CD4-positive, alpha-beta memory T cell (primary cell): ENCODE measurements at regions not wholly inside any gene's neighbourhood (a gene's known extent, or its start where the extent isn't known, plus 50 kb on each side); places are given as distances from the start of the nearest gene placed in this dataset.

Experiments
- CTCF ChIA-PET: fragments of 350-600 bp; sonication (Branson Sonifier 250); formaldehyde crosslinking; loops from one replicate; lab custom pipeline; 2021; ENCODE audit warnings: inconsistent platforms; ENCODE audit not compliant: partially characterized antibody; lab: Charles Lee
- POLR2A ChIA-PET: fragments of 350-600 bp; sonication (Branson Sonifier 250); formaldehyde crosslinking; loops from one replicate; lab custom pipeline; 2021; ENCODE audit not compliant: partially characterized antibody; lab: Charles Lee
- DNase-seq, 5 donors: peaks; one replicate each; pipeline versions ENCODE4 v3.0.0 to v3.0.0-alpha.2; 2020 to 2022; ENCODE audit warnings: mixed read lengths in 1 of 5
- H3K27ac ChIP-seq: one replicate; pipeline ENCODE4 v1.7.0; 2013; ENCODE audit warnings: low read depth, low read length
- H3K27me3 ChIP-seq: 2 replicates; pipeline ENCODE4 v1.7.0; 2013; ENCODE audit warnings: mild to moderate bottlenecking, low read length, moderate library complexity; ENCODE audit not compliant: insufficient read depth
- H3K36me3 ChIP-seq: 2 replicates; pipeline ENCODE4 v1.7.0; 2013; ENCODE audit warnings: mild to moderate bottlenecking, low read length, moderate library complexity; ENCODE audit not compliant: insufficient read depth
- H3K4me1 ChIP-seq: 2 replicates; pipeline ENCODE4 v1.7.0; 2013; ENCODE audit warnings: mild to moderate bottlenecking, low read length, moderate library complexity; ENCODE audit not compliant: insufficient read depth
- H3K4me3 ChIP-seq, 2 donors: one replicate each; pipeline ENCODE4 v1.7.0; 2013; ENCODE audit warnings: low read length in 2 of 2, mild to moderate bottlenecking in 1 of 2
- H3K9me3 ChIP-seq, 2 donors: one replicate each; pipeline ENCODE4 v1.7.0; 2013; ENCODE audit warnings: low read length in 2 of 2, control low read depth in 1 of 2; ENCODE audit not compliant: control insufficient read depth in 1 of 2
- H3K27ac Mint-ChIP-seq, 7 donors: one replicate each; pipeline ENCODE4 v1.8.0; 2020 to 2021; ENCODE audit warnings: mixed read lengths in 7 of 7, mild to moderate bottlenecking in 6 of 7, inconsistent platforms in 3 of 7, moderate library complexity in 3 of 7
- H3K27me3 Mint-ChIP-seq, 2 donors: one replicate each; pipeline ENCODE4 v1.8.0; 2020 to 2021; ENCODE audit warnings: mixed read lengths in 2 of 2
- H3K36me3 Mint-ChIP-seq, 2 donors: one replicate each; pipeline ENCODE4 v1.8.0; 2020 to 2021; ENCODE audit warnings: mixed read lengths in 2 of 2, inconsistent platforms in 1 of 2, mild to moderate bottlenecking in 1 of 2
- H3K4me1 Mint-ChIP-seq, 4 donors: one replicate each; pipeline ENCODE4 v1.8.0; 2020 to 2021; ENCODE audit warnings: mixed read lengths in 4 of 4, mild to moderate bottlenecking in 1 of 4
- H3K4me3 Mint-ChIP-seq, 8 donors: one replicate each; pipeline ENCODE4 v1.8.0; 2020 to 2021; ENCODE audit warnings: mixed read lengths in 8 of 8, mild to moderate bottlenecking in 7 of 8, moderate library complexity in 6 of 8, inconsistent platforms in 3 of 8
- H3K9me3 Mint-ChIP-seq, 8 donors: one replicate each; pipeline ENCODE4 v1.8.0; 2020 to 2021; ENCODE audit warnings: mixed read lengths in 8 of 8, mild to moderate bottlenecking in 5 of 8, inconsistent platforms in 3 of 8, moderate library complexity in 1 of 8
- intact Hi-C: fragments of 100-400 bp; cut with micrococcal nuclease; formaldehyde crosslinking; loops from one replicate; pipeline ENCODE4 v1.15.1; 2023

DNA sequence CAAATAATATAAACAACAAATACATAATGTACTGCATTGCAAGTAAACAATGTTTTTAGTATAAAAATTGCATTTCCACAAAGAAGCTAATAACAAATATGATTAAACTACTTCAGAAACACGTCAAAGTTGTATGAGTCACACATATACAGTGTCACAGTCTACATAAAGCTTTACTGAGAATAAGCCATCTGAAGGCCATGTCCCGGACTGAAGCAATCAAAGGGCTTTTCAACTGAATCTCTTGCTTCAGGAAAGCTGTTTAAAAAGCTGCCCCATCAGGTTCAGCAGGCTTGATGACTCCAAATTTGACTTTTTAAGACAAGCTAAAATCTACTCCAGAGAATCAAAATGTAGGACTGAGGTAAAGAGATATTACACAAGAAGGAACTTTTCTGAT, 1476.8 kb downstream of the ADGRL3 start:
- DNase-seq: no peak
- Histone ChIP-seq H3K4me3 (no peak overlapping the region), H3K9me3 (no peaks in the 10 kb centered on the region), H3K27me3 (no peaks in the 10 kb centered on the region), H3K36me3 (no peaks in the 10 kb centered on the region), H3K27ac (no peak overlapping the region), H3K4me1 (no peaks in the 10 kb centered on the region)
- intact Hi-C loops: no loop called here
- H3K4me1 Mint-ChIP-seq: no peaks in the 10 kb centered on the region
- H3K27me3 Mint-ChIP-seq: no peaks in the 10 kb centered on the region
- ChIA-PET CTCF (no interaction called here), POLR2A (no interaction called here)
- H3K9me3 Mint-ChIP-seq: peaks cover 0 to 13% (median 10%) of the 10 kb centered on the region in 8 donors
- no peak overlapping the region for H3K27ac Mint-ChIP-seq
- no peak overlapping the region for H3K4me3 Mint-ChIP-seq
- no peaks in the 10 kb centered on the region for H3K36me3 Mint-ChIP-seq

DNA sequence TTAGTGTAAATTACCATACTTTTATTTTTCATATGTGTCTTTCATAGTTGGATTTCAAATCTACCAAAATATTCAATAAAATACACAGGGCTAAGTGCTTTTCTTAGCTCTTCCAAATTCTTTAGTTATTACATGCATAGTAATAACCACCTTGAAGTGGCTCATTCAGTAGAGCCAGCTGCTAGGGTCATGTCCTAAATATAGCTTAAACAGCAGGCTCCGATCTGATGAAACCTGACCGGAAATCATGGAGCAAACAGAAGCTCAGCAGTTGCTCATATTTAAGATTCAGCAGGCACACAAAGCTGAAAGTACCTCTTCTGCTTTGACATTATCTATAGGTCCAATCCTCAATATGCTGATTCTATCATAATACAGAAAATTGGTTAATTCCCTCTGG, 1470.4 kb downstream of the ADGRL3 start:
- Mint-ChIP-seq H3K4me3 (no peak overlapping the region), H3K36me3 (no peaks in the 10 kb centered on the region), H3K4me1 (no peaks in the 10 kb centered on the region), H3K27me3 (no peaks in the 10 kb centered on the region), H3K27ac (no peak overlapping the region), H3K9me3 (peaks cover 0 to 19% (median 3%) of the 10 kb centered on the region in 8 donors)
- DNase-seq: no peak
- Histone ChIP-seq H3K36me3 (no peaks in the 10 kb centered on the region), H3K27me3 (no peaks in the 10 kb centered on the region), H3K9me3 (no peaks in the 10 kb centered on the region), H3K4me1 (no peaks in the 10 kb centered on the region), H3K27ac (no peak overlapping the region), H3K4me3 (no peak overlapping the region)
- ChIA-PET CTCF (no interaction called here), POLR2A (no interaction called here)
- intact Hi-C loops: no loop called here

DNA sequence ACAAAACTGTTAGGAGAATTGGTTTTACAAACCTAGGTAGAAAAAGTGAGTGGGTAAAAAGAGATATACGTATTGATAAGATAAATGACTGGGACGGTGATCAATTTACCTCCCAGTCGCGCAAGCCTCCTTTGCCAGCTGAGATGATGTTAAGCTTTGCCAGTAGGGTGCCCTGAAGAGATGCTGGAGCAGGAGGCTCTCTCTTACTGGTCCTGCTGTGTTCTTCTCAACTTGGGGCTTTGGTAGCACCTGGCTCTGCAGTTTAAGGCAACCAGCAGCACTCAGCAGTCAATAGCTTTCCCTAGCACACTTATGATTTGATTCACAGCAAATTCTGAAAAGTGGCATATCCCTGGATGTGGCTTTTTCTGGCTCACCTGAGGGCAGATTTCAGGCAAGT, 1461.7 kb downstream of the ADGRL3 start:
- Mint-ChIP-seq H3K36me3 (no peaks in the 10 kb centered on the region), H3K9me3 (peaks cover 0 to 21% (median 7%) of the 10 kb centered on the region in 8 donors), H3K27me3 (no peaks in the 10 kb centered on the region), H3K27ac (no peak overlapping the region), H3K4me1 (no peaks in the 10 kb centered on the region), H3K4me3 (no peak overlapping the region)
- H3K4me3 ChIP-seq: no peak overlapping the region
- peaks cover 0 to 3% of the 10 kb centered on the region in 2 donors for H3K9me3 ChIP-seq
- POLR2A ChIA-PET: no interaction called here
- no peaks in the 10 kb centered on the region for H3K36me3 ChIP-seq
- no peak for DNase-seq
- intact Hi-C loops: no loop called here
- no peaks in the 10 kb centered on the region for H3K27me3 ChIP-seq
- CTCF ChIA-PET: no interaction called here
- no peaks in the 10 kb centered on the region for H3K4me1 ChIP-seq
- no peak overlapping the region for H3K27ac ChIP-seq

DNA sequence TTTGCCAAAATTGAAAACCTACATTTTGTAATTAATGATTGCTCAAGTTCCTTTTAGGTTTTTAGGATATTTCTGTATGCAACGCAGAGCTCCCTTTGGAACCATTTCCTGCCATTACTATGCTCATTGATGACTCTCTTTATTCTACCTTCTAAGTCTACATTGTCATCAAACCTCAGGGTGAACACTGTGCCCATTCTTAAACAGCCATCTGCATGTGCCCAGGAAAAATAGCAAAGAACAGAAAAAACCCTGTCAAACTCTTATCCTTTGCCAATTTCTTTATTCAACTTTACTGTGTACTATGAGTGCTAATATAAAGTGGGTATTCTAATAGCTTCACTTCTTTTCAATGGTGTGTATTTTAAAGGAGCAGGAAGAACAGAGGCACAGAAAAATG, 1455.9 kb downstream of the ADGRL3 start:
- Histone ChIP-seq H3K9me3 (no peaks in the 10 kb centered on the region), H3K27me3 (no peaks in the 10 kb centered on the region), H3K4me1 (no peaks in the 10 kb centered on the region), H3K27ac (no peak overlapping the region), H3K36me3 (no peaks in the 10 kb centered on the region), H3K4me3 (no peak overlapping the region)
- no peak overlapping the region for H3K27ac Mint-ChIP-seq
- no peaks in the 10 kb centered on the region for H3K36me3 Mint-ChIP-seq
- POLR2A ChIA-PET: no interaction called here
- no peaks in the 10 kb centered on the region for H3K4me1 Mint-ChIP-seq
- H3K27me3 Mint-ChIP-seq: no peaks in the 10 kb centered on the region
- H3K9me3 Mint-ChIP-seq: peaks cover 0 to 20% (median 5%) of the 10 kb centered on the region in 8 donors
- H3K4me3 Mint-ChIP-seq: no peak overlapping the region
- no peak for DNase-seq
- CTCF ChIA-PET: no interaction called here
- intact Hi-C loops: no loop called here

DNA sequence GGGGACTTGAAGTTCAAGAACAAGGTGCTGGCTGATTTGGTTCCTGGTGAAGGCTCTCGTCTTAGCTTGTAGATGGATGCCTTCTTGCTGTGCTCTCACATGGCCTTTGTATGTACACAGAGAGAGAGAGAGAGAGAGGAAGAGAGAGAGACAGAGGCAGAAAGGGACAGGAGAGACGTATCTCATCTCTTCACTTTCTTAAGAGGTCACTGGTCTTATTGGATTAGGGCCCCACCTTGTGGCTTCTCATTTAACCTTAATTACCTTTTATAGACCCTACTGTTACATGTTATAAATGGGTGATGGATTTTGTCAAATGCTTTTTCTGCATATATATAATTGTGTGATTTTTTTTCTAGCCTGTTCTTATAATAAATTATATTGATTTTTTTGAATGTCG, 1444.2 kb downstream of the ADGRL3 start:
- no peak overlapping the region for H3K4me3 ChIP-seq
- intact Hi-C loops: no loop called here
- Mint-ChIP-seq H3K4me1 (no peaks in the 10 kb centered on the region), H3K27me3 (no peaks in the 10 kb centered on the region), H3K27ac (no peak overlapping the region), H3K4me3 (no peak overlapping the region), H3K9me3 (peaks cover 0 to 27% (median 15%) of the 10 kb centered on the region in 8 donors), H3K36me3 (no peaks in the 10 kb centered on the region)
- H3K9me3 ChIP-seq: no peaks in the 10 kb centered on the region
- no peaks in the 10 kb centered on the region for H3K27me3 ChIP-seq
- no peak for DNase-seq
- ChIA-PET CTCF (no interaction called here), POLR2A (no interaction called here)
- no peaks in the 10 kb centered on the region for H3K36me3 ChIP-seq
- H3K4me1 ChIP-seq: no peaks in the 10 kb centered on the region
- no peak overlapping the region for H3K27ac ChIP-seq

DNA sequence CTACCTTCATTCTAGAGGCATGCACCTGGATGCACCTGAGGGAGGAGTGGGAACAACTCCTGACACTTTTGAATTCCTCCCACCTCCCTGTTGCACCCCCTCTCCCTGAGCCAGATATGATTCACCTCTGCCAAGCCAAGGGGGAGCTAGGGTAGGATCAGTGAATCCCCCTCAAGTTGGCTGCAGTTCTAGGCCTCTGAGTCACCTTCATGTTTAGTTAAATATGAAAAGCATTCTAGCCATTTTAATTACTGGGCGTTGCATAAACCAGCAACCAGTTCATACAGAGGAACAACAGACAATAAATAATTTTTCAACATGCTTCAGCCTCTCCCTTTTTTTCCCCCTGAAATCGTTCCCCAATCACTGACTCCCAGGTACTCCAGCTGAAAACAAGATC, 1440.2 kb downstream of the ADGRL3 start:
- ChIA-PET CTCF (no interaction called here), POLR2A (no interaction called here)
- no peaks in the 10 kb centered on the region for H3K36me3 Mint-ChIP-seq
- H3K4me1 Mint-ChIP-seq: no peaks in the 10 kb centered on the region
- Histone ChIP-seq H3K27me3 (no peaks in the 10 kb centered on the region), H3K4me1 (no peaks in the 10 kb centered on the region), H3K36me3 (no peaks in the 10 kb centered on the region), H3K27ac (no peak overlapping the region), H3K9me3 (no peaks in the 10 kb centered on the region), H3K4me3 (no peak overlapping the region)
- intact Hi-C loops: no loop called here
- no peaks in the 10 kb centered on the region for H3K27me3 Mint-ChIP-seq
- no peak for DNase-seq
- no peak overlapping the region for H3K4me3 Mint-ChIP-seq
- peaks cover 0 to 18% (median 6%) of the 10 kb centered on the region in 8 donors for H3K9me3 Mint-ChIP-seq
- H3K27ac Mint-ChIP-seq: no peak overlapping the region

DNA sequence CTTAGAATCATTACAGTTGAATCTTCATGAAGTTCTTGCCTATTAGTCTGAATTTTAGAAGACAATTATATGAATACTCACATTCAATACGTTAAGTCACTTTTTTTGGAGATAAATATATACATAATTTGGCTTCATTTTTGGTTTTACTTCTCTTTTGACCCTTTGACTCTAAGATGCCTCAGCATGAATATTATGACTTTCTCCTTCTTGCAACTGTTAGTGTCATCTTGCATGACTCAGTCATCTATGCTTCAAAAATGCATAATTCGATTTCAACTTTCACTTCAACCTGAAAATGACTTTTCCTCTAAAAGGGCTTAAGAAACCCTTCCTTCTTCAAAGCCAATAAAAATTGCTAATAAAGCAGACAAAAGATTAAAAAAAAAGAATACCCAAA, 1427.5 kb downstream of the ADGRL3 start:
- Mint-ChIP-seq H3K9me3 (peaks cover 4 to 12% (median 8%) of the 10 kb centered on the region in 8 donors), H3K27me3 (no peaks in the 10 kb centered on the region), H3K36me3 (no peaks in the 10 kb centered on the region), H3K4me1 (no peaks in the 10 kb centered on the region), H3K27ac (no peak overlapping the region), H3K4me3 (no peak overlapping the region)
- ChIA-PET CTCF (no interaction called here), POLR2A (no interaction called here)
- Histone ChIP-seq H3K27ac (no peak overlapping the region), H3K36me3 (no peaks in the 10 kb centered on the region), H3K27me3 (no peaks in the 10 kb centered on the region), H3K9me3 (no peaks in the 10 kb centered on the region), H3K4me1 (no peaks in the 10 kb centered on the region), H3K4me3 (no peak overlapping the region)
- no peak for DNase-seq
- intact Hi-C loops: no loop called here

DNA sequence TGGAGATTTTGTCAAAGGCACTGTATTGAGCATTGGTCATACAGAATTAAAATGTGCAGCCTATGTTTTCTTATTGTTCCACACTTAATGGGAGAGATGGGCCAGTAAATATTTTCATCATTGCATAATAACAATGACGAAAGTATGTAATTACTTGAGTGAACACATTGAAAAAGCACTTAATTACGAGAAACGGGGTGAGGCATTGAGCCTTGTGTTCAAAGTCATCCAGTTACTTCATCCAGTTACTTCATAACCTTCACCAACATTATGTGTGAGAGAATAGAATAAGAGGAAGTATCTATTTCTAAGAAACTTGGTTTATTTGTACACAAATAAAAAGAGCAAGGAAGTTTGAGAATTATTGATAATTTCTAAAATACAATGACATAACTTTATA, 1427.0 kb downstream of the ADGRL3 start:
- Mint-ChIP-seq H3K4me3 (no peak overlapping the region), H3K36me3 (no peaks in the 10 kb centered on the region), H3K4me1 (no peaks in the 10 kb centered on the region), H3K27me3 (no peaks in the 10 kb centered on the region), H3K27ac (no peak overlapping the region), H3K9me3 (peaks cover 4 to 13% (median 8%) of the 10 kb centered on the region in 8 donors)
- Histone ChIP-seq H3K36me3 (no peaks in the 10 kb centered on the region), H3K4me1 (no peaks in the 10 kb centered on the region), H3K27me3 (no peaks in the 10 kb centered on the region), H3K27ac (no peak overlapping the region), H3K4me3 (no peak overlapping the region), H3K9me3 (no peaks in the 10 kb centered on the region)
- no peak for DNase-seq
- ChIA-PET CTCF (no interaction called here), POLR2A (no interaction called here)
- intact Hi-C loops: no loop called here
